CD14-positive monocyte (primary cell): ENCODE measurements at regions not wholly inside any gene's neighbourhood (a gene's known extent, or its start where the extent isn't known, plus 50 kb on each side); places are given as distances from the start of the nearest gene placed in this dataset.

Source experiments
- DNase-seq, 3 donors: peaks; one replicate each; pipeline ENCODE4 v3.0.0-alpha.2; 2011 to 2022
- H2AFZ ChIP-seq: 2 replicates; pipeline ENCODE4 v1.6.0; 2012; ENCODE audit warnings: mild to moderate bottlenecking, low read depth, low read length, inconsistent platforms; ENCODE audit not compliant: insufficient read depth, poor library complexity, severe bottlenecking
- H3K27ac ChIP-seq, 2 donors: 1 replicate in 1 of 2; 2 replicates in 1 of 2; pipeline ENCODE4 v1.5.1; 2012 to 2013; ENCODE audit warnings: low read length in 2 of 2, control low read depth in 1 of 2, inconsistent platforms in 1 of 2, low read depth in 1 of 2, mild to moderate bottlenecking in 1 of 2
- H3K27me3 ChIP-seq, 2 donors: one replicate each; pipeline versions ENCODE4 v1.6.0 to v1.6.1; 2011 to 2013; ENCODE audit warnings: low read length in 2 of 2; ENCODE audit not compliant: control insufficient read depth in 2 of 2, insufficient read depth in 2 of 2
- H3K36me3 ChIP-seq, 2 donors: replicated peaks in 1 of 2; 1 replicate in 1 of 2; 2 replicates in 1 of 2; pipeline versions ENCODE4 v1.5.1 to v1.6.1; 2012 to 2013; ENCODE audit warnings: low read length in 2 of 2, control low read depth in 1 of 2, inconsistent platforms in 1 of 2, mild to moderate bottlenecking in 1 of 2; ENCODE audit not compliant: insufficient read depth in 2 of 2, control insufficient read depth in 1 of 2
- H3K4me1 ChIP-seq, 2 donors: 1 replicate in 1 of 2; 2 replicates in 1 of 2; pipeline versions ENCODE4 v1.5.1 to v1.6.1; 2012 to 2013; ENCODE audit warnings: low read length in 2 of 2, control low read depth in 1 of 2, inconsistent platforms in 1 of 2, mild to moderate bottlenecking in 1 of 2, moderate library complexity in 1 of 2; ENCODE audit not compliant: insufficient read depth in 2 of 2, control insufficient read depth in 1 of 2
- H3K4me2 ChIP-seq: replicated peaks from 2 replicates; pipeline ENCODE3; 2012; ENCODE audit warnings: low read length, moderate library complexity, mild to moderate bottlenecking; ENCODE audit not compliant: poor library complexity, severe bottlenecking; ENCODE audit errors: extremely low read depth
- H3K4me3 ChIP-seq, 3 experiments: fragments of 200-600 bp in 1 of 3; sonication (generic) in 1 of 3; replicated peaks in 1 of 3; 1 replicate in 2 of 3; 2 replicates in 1 of 3; pipeline ENCODE4 v1.5.1; 2011 to 2013; ENCODE audit warnings: low read length in 3 of 3, mild to moderate bottlenecking in 3 of 3, control low read depth in 2 of 3, low read depth in 2 of 3, inconsistent platforms in 1 of 3, moderate library complexity in 1 of 3
- H3K79me2 ChIP-seq: 2 replicates; pipeline ENCODE4 v1.6.0; 2012; ENCODE audit warnings: mild to moderate bottlenecking, control low read depth, inconsistent platforms, low read length, moderate library complexity; ENCODE audit not compliant: insufficient read depth
- H3K9ac ChIP-seq: 2 replicates; pipeline ENCODE4 v1.6.0; 2017; ENCODE audit warnings: low read length, mild to moderate bottlenecking; ENCODE audit not compliant: insufficient read depth, poor library complexity, severe bottlenecking
- H3K9me3 ChIP-seq, 2 donors: replicated peaks in 1 of 2; 1 replicate in 1 of 2; 2 replicates in 1 of 2; pipeline versions ENCODE4 v1.5.1 to v1.6.1; 2012 to 2013; ENCODE audit warnings: low read length in 2 of 2, control low read depth in 1 of 2; ENCODE audit not compliant: control insufficient read depth in 1 of 2, insufficient read depth in 1 of 2
- H4K20me1 ChIP-seq: 2 replicates; pipeline ENCODE4 v1.6.0; 2012; ENCODE audit warnings: mild to moderate bottlenecking, low read length, control low read depth, moderate library complexity; ENCODE audit not compliant: insufficient read depth
- H3K27ac Mint-ChIP-seq, 7 donors: one replicate each; pipeline ENCODE4 v1.8.0; 2020; ENCODE audit warnings: mild to moderate bottlenecking in 7 of 7, mixed read lengths in 7 of 7, moderate library complexity in 6 of 7, inconsistent platforms in 2 of 7
- H3K27me3 Mint-ChIP-seq, 3 donors: one replicate each; pipeline ENCODE4 v1.8.0; 2021 to 2022; ENCODE audit warnings: low read depth in 3 of 3, mild to moderate bottlenecking in 3 of 3, mixed read lengths in 3 of 3, moderate library complexity in 3 of 3, inconsistent platforms in 1 of 3
- H3K36me3 Mint-ChIP-seq, 2 donors: one replicate each; pipeline ENCODE4 v1.8.0; 2020; ENCODE audit warnings: mixed read lengths in 2 of 2, inconsistent platforms in 1 of 2, mild to moderate bottlenecking in 1 of 2
- H3K4me1 Mint-ChIP-seq: one replicate; pipeline ENCODE4 v1.8.0; 2020; ENCODE audit warnings: mild to moderate bottlenecking, mixed read lengths
- H3K4me3 Mint-ChIP-seq, 2 donors: one replicate each; pipeline ENCODE4 v1.8.0; 2020; ENCODE audit warnings: mild to moderate bottlenecking in 2 of 2, mixed read lengths in 2 of 2, moderate library complexity in 1 of 2
- H3K9me3 Mint-ChIP-seq, 7 donors: one replicate each; pipeline ENCODE4 v1.8.0; 2020 to 2022; ENCODE audit warnings: mixed read lengths in 7 of 7, mild to moderate bottlenecking in 6 of 7, moderate library complexity in 6 of 7, inconsistent platforms in 2 of 7
- WGBS: methylation state at CpG from one replicate; pipeline ENCODE4 v1.1.5; 2013; ENCODE audit warnings: missing lambda C conversion rate; ENCODE audit not compliant: insufficient coverage; 5-methylcytosine and 5-hydroxymethylcytosine counted together
- intact Hi-C, 2 donors: fragments of 100-400 bp; cut with micrococcal nuclease; formaldehyde crosslinking; loops; one replicate each; pipeline versions ENCODE4 v1.15.0 to v1.15.1; 2023
- TF ChIP-seq, protein P1 (sequence below): fragments of 200-600 bp; IDR thresholded peaks from one replicate; pipeline ENCODE4 v1.8.0; 2022; ENCODE audit warnings: antibody characterized with exemption, mild to moderate bottlenecking

GRCh38 chr17:71395901-71396300 is 724.9 kb upstream of the SOX9 start:
- Mint-ChIP-seq H3K4me3 (no peak overlapping the region), H3K27me3 (no peaks in the 10 kb centered on the region), H3K27ac (no peak overlapping the region), H3K36me3 (no peaks in the 10 kb centered on the region), H3K4me1 (no peaks in the 10 kb centered on the region), H3K9me3 (peaks cover 0 to 4% (median 0%) of the 10 kb centered on the region in 7 donors)
- no peak overlapping the region for H3K9ac ChIP-seq
- no peak overlapping the region for H3K27ac ChIP-seq
- H3K79me2 ChIP-seq, result no peaks in the 10 kb centered on the region
- no peak overlapping the region for H2AFZ ChIP-seq
- no peaks in the 10 kb centered on the region for H4K20me1 ChIP-seq
- no CpG with 5 or more reads among the region's 2 CpGs for WGBS
- intact Hi-C loops, result no loop called here
- no peak overlapping the region for H3K4me3 ChIP-seq
- H3K4me2 ChIP-seq, result no peak overlapping the region
- no peaks in the 10 kb centered on the region for H3K9me3 ChIP-seq
- H3K36me3 ChIP-seq, result no peaks in the 10 kb centered on the region
- DNase-seq, result no peak
- no peaks in the 10 kb centered on the region for H3K27me3 ChIP-seq
- TF ChIP-seq, protein P1, sequence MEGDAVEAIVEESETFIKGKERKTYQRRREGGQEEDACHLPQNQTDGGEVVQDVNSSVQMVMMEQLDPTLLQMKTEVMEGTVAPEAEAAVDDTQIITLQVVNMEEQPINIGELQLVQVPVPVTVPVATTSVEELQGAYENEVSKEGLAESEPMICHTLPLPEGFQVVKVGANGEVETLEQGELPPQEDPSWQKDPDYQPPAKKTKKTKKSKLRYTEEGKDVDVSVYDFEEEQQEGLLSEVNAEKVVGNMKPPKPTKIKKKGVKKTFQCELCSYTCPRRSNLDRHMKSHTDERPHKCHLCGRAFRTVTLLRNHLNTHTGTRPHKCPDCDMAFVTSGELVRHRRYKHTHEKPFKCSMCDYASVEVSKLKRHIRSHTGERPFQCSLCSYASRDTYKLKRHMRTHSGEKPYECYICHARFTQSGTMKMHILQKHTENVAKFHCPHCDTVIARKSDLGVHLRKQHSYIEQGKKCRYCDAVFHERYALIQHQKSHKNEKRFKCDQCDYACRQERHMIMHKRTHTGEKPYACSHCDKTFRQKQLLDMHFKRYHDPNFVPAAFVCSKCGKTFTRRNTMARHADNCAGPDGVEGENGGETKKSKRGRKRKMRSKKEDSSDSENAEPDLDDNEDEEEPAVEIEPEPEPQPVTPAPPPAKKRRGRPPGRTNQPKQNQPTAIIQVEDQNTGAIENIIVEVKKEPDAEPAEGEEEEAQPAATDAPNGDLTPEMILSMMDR, result no peak
- H3K4me1 ChIP-seq, result no peaks in the 10 kb centered on the region

GRCh38 chr17:71396711-71397110 is 724.1 kb upstream of the SOX9 start:
- no peaks in the 10 kb centered on the region for H3K4me1 ChIP-seq
- H3K36me3 ChIP-seq, result no peaks in the 10 kb centered on the region
- H3K79me2 ChIP-seq, result no peaks in the 10 kb centered on the region
- Mint-ChIP-seq H3K36me3 (no peaks in the 10 kb centered on the region), H3K4me1 (no peaks in the 10 kb centered on the region), H3K4me3 (no peak overlapping the region), H3K27ac (no peak overlapping the region), H3K27me3 (no peaks in the 10 kb centered on the region), H3K9me3 (peaks cover 0 to 4% (median 0%) of the 10 kb centered on the region in 7 donors)
- H4K20me1 ChIP-seq, result no peaks in the 10 kb centered on the region
- DNase-seq, result no peak
- H3K4me2 ChIP-seq, result no peak overlapping the region
- no peak overlapping the region for H3K9ac ChIP-seq
- H2AFZ ChIP-seq, result no peak overlapping the region
- no peaks in the 10 kb centered on the region for H3K9me3 ChIP-seq
- no peak overlapping the region for H3K27ac ChIP-seq
- no peaks in the 10 kb centered on the region for H3K27me3 ChIP-seq
- intact Hi-C loops, result no loop called here
- WGBS, result no CpG with 5 or more reads among the region's 3 CpGs
- H3K4me3 ChIP-seq, result no peak overlapping the region
- TF ChIP-seq, protein P1, result no peak
